ENCODE measurements at regions not wholly inside any gene's neighbourhood (a gene's known extent, or its start where the extent isn't known, plus 50 kb on each side); places are given as distances from the start of the nearest gene placed in this dataset.

- Histone ChIP-seq H3K36me3 (ENCODE audit: control insufficient read depth, insufficient read depth, low read length) (no peaks in the 10 kb centered on the region), H3K27me3 (ENCODE audit: control insufficient read depth, insufficient read depth, low read length) (no peaks in the 10 kb centered on the region), H3K4me3 (ENCODE audit: low read depth, low read length) (no peak overlapping the region)
- TF ChIP-seq, protein P1, sequence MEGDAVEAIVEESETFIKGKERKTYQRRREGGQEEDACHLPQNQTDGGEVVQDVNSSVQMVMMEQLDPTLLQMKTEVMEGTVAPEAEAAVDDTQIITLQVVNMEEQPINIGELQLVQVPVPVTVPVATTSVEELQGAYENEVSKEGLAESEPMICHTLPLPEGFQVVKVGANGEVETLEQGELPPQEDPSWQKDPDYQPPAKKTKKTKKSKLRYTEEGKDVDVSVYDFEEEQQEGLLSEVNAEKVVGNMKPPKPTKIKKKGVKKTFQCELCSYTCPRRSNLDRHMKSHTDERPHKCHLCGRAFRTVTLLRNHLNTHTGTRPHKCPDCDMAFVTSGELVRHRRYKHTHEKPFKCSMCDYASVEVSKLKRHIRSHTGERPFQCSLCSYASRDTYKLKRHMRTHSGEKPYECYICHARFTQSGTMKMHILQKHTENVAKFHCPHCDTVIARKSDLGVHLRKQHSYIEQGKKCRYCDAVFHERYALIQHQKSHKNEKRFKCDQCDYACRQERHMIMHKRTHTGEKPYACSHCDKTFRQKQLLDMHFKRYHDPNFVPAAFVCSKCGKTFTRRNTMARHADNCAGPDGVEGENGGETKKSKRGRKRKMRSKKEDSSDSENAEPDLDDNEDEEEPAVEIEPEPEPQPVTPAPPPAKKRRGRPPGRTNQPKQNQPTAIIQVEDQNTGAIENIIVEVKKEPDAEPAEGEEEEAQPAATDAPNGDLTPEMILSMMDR (IDR thresholded peaks at IDR 0.05; ENCODE audit: insufficient read depth, low read length, severe bottlenecking), result no peak
- DNase-seq (ENCODE audit: low read depth), result no peak
- FAIRE-seq, result no peak
Measured at GRCh38 chr12:74626397-74626796, 88.8 kb downstream of the ATXN7L3B start.

DNA sequence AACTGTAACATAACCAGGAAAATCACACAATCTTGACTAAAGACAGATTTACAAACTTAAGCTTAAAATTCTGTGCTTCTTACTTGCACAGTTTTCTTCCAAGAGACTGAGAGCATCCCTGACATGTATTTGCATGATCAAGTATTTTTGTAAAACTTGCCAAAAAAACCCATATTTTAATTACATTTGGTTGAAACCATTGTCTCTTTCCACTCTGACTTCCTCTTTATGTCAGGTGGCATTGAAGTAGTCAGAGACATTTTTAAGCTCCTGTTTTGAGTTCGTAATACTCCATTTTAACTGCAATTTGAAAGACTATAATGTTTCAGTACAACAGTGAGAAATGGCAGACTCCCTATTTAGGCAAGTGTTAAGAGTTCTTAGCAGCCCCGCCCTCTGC is 103.6 kb downstream of the ATXN7L3B start:
- FAIRE-seq (no peak), DNase-seq (ENCODE audit: low read depth) (no peak)
- Histone ChIP-seq H3K4me3 (ENCODE audit: low read depth, low read length) (no peak overlapping the region), H3K36me3 (ENCODE audit: control insufficient read depth, insufficient read depth, low read length) (no peaks in the 10 kb centered on the region), H3K27me3 (ENCODE audit: control insufficient read depth, insufficient read depth, low read length) (no peaks in the 10 kb centered on the region)
- TF ChIP-seq, protein P1 (IDR thresholded peaks at IDR 0.05; ENCODE audit: insufficient read depth, low read length, severe bottlenecking), result no peak

- Histone ChIP-seq H3K36me3 (ENCODE audit: control insufficient read depth, insufficient read depth, low read length) (no peaks in the 10 kb centered on the region), H3K4me3 (ENCODE audit: low read depth, low read length) (no peak overlapping the region), H3K27me3 (ENCODE audit: control insufficient read depth, insufficient read depth, low read length) (no peaks in the 10 kb centered on the region)
- TF ChIP-seq, protein P1 (IDR thresholded peaks at IDR 0.05; ENCODE audit: insufficient read depth, low read length, severe bottlenecking), result no peak
- no peak for DNase-seq (ENCODE audit: low read depth)
- FAIRE-seq, result peak; percentile 70
Measured at GRCh38 chr12:74641694-74642093, 104.1 kb downstream of the ATXN7L3B start.

DNA sequence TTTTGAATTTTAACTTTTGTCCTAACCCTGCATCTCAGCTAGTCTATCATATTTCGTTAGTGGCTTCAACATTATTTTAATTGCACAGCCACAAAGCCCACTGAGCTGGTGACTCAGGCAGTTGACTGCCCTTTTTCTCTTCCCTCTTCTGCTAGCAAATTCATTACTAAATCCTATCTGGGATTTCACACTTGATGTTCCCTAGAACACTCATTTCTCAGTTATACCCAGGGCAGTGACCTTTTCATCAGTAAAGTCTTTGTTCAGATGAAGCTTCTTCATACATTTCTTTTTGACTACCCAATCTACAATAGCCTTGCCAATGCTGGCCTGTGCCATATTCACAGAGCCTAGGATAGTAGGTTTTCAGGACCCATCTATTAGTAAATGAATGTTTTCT is 107.0 kb downstream of the ATXN7L3B start:
- TF ChIP-seq, protein P1 (IDR thresholded peaks at IDR 0.05; ENCODE audit: insufficient read depth, low read length, severe bottlenecking), result no peak
- no peak for DNase-seq (ENCODE audit: low read depth)
- H3K36me3 ChIP-seq (ENCODE audit: control insufficient read depth, insufficient read depth, low read length), result no peaks in the 10 kb centered on the region
- FAIRE-seq, result no peak
- H3K27me3 ChIP-seq (ENCODE audit: control insufficient read depth, insufficient read depth, low read length), result no peaks in the 10 kb centered on the region
- H3K4me3 ChIP-seq (ENCODE audit: low read depth, low read length), result no peak overlapping the region

- Histone ChIP-seq H3K4me3 (ENCODE audit: low read depth, low read length) (no peak overlapping the region), H3K36me3 (ENCODE audit: control insufficient read depth, insufficient read depth, low read length) (no peaks in the 10 kb centered on the region), H3K27me3 (ENCODE audit: control insufficient read depth, insufficient read depth, low read length) (no peaks in the 10 kb centered on the region)
- FAIRE-seq (no peak), DNase-seq (ENCODE audit: low read depth) (peak; percentile 24)
- TF ChIP-seq, protein P1 (IDR thresholded peaks at IDR 0.05; ENCODE audit: insufficient read depth, low read length, severe bottlenecking), result no peak
Measured at GRCh38 chr12:74646831-74647230, 109.2 kb downstream of the ATXN7L3B start.

DNA sequence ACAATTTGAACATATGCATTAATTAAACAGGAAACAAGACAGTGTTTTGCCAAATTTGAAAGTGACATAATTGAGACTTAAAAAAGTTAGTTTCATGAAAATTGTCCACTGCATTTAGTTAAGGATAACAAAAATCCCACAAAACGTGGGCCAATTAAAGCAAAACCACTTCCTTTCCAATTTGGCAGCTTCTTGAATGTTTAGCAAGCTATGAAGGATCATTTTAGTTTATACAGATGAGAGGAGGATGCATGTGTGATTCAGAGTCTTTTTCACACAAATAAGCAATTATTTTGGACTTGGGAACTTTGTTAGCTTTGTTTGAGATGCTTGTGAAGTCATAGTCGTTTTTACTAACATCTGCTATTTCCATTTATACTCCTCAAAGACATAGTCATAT is 109.6 kb downstream of the ATXN7L3B start:
- Histone ChIP-seq H3K4me3 (ENCODE audit: low read depth, low read length) (no peak overlapping the region), H3K27me3 (ENCODE audit: control insufficient read depth, insufficient read depth, low read length) (no peaks in the 10 kb centered on the region), H3K36me3 (ENCODE audit: control insufficient read depth, insufficient read depth, low read length) (no peaks in the 10 kb centered on the region)
- TF ChIP-seq, protein P1 (IDR thresholded peaks at IDR 0.05; ENCODE audit: insufficient read depth, low read length, severe bottlenecking), result no peak
- FAIRE-seq (no peak), DNase-seq (ENCODE audit: low read depth) (no peak)

Data from bronchial epithelial cell (primary cell).